ENCODE measurements at regions not wholly inside any gene's neighbourhood (a gene's known extent, or its start where the extent isn't known, plus 50 kb on each side); places are given as distances from the start of the nearest gene placed in this dataset.

- H3K4me1 ChIP-seq (ENCODE audit: control insufficient read depth in 4 of 4, insufficient read depth in 4 of 4, low read length in 3 of 4), result no peaks in the 10 kb centered on the region
- no peak overlapping the region for H3K4me3 ChIP-seq (ENCODE audit: low read depth in 1 of 3, low read length in 3 of 3)
- no peak overlapping the region for H3K27ac ChIP-seq (ENCODE audit: low read depth in 1 of 2, low read length in 2 of 2)
- no peaks in the 10 kb centered on the region for H3K27me3 ChIP-seq (ENCODE audit: control insufficient read depth in 4 of 4, insufficient read depth in 4 of 4, low read length in 3 of 4)
- TF ChIP-seq HNF4A (conservative IDR thresholded peaks at IDR 0.05) (no peak), RXRA (IDR thresholded peaks at IDR 0.05) (no peak), YY1 (IDR thresholded peaks at IDR 0.05) (no peak), CTCF (IDR thresholded peaks at IDR 0.05; ENCODE audit: low read depth, low read length, missing input control) (no peak), ATF3 (IDR thresholded peaks at IDR 0.05) (no peak), GABPA (IDR thresholded peaks at IDR 0.05 in 1 of 2, conservative IDR thresholded peaks at IDR 0.05 in 1 of 2) (no peak), JUND (IDR thresholded peaks at IDR 0.05) (no peak)
- H3K9me3 ChIP-seq (ENCODE audit: control insufficient read depth in 4 of 4, low read length in 3 of 4), result no peaks in the 10 kb centered on the region
- H3K36me3 ChIP-seq (ENCODE audit: control insufficient read depth in 4 of 4, insufficient read depth in 3 of 4, low read depth in 1 of 4, low read length in 3 of 4), result no peaks in the 10 kb centered on the region
- no peak overlapping the region for H3K9ac ChIP-seq (ENCODE audit: low read depth in 1 of 2, low read length in 2 of 2)
- DNase-seq (ENCODE audit: low spot score), result no peak
- 94% methylated on average over 14 of the region's 14 CpGs for WGBS
Observed at GRCh38 chr16:11476676-11477075, 110.0 kb downstream of the LITAF start.

GRCh38 chr16:11478431-11479119 is 108.1 kb downstream of the LITAF start:
- H3K4me3 ChIP-seq (ENCODE audit: low read depth in 1 of 3, low read length in 3 of 3), result no peak overlapping the region
- WGBS, result 90% methylated on average over 17 of the region's 17 CpGs
- DNase-seq (ENCODE audit: low spot score), result no peak
- no peaks in the 10 kb centered on the region for H3K27me3 ChIP-seq (ENCODE audit: control insufficient read depth in 4 of 4, insufficient read depth in 4 of 4, low read length in 3 of 4)
- no peaks in the 10 kb centered on the region for H3K4me1 ChIP-seq (ENCODE audit: control insufficient read depth in 4 of 4, insufficient read depth in 4 of 4, low read length in 3 of 4)
- H3K36me3 ChIP-seq (ENCODE audit: control insufficient read depth in 4 of 4, insufficient read depth in 3 of 4, low read depth in 1 of 4, low read length in 3 of 4), result no peaks in the 10 kb centered on the region
- no peak overlapping the region for H3K27ac ChIP-seq (ENCODE audit: low read depth in 1 of 2, low read length in 2 of 2)
- H3K9ac ChIP-seq (ENCODE audit: low read depth in 1 of 2, low read length in 2 of 2), result no peak overlapping the region
- TF ChIP-seq ATF3 (IDR thresholded peaks at IDR 0.05) (no peak), FOXA1 (IDR thresholded peaks at IDR 0.05) (no peak), YY1 (IDR thresholded peaks at IDR 0.05) (no peak), SP1 (IDR thresholded peaks at IDR 0.05) (no peak), FOXA2 (IDR thresholded peaks at IDR 0.05) (no peak), CTCF (IDR thresholded peaks at IDR 0.05; ENCODE audit: low read depth, low read length, missing input control) (no peak), GABPA (IDR thresholded peaks at IDR 0.05 in 1 of 2, conservative IDR thresholded peaks at IDR 0.05 in 1 of 2) (no peak), RXRA (IDR thresholded peaks at IDR 0.05) (no peak), TAF1 (conservative IDR thresholded peaks at IDR 0.05) (no peak), REST (IDR thresholded peaks at IDR 0.05) (no peak)
- H3K9me3 ChIP-seq (ENCODE audit: control insufficient read depth in 4 of 4, low read length in 3 of 4), result no peaks in the 10 kb centered on the region

Data from liver (tissue), 8 donors.